Calu3 (cell line): ENCODE measurements at regions not wholly inside any gene's neighbourhood (a gene's known extent, or its start where the extent isn't known, plus 50 kb on each side); places are given as distances from the start of the nearest gene placed in this dataset.

ENCODE experiments used
- BruUV-seq: library from RNA; stranded (reverse); fragments of 400-500 nt; replicated peaks from 2 replicates; lab custom pipeline; 2021; lab: Mats Ljungman, UMichigan
- CTCF ChIA-PET: fragments of 300-600 bp; sonication (Branson Sonifier 250); formaldehyde crosslinking; loops from one replicate; lab custom pipeline; 2022; ENCODE audit warnings: antibody characterized with exemption; lab: Charles Lee
- DNase-seq: peaks from one replicate; pipeline ENCODE4 v3.0.0; 2022
- H3K27ac Mint-ChIP-seq: one replicate; pipeline ENCODE4 v1.8.0; 2022; ENCODE audit warnings: mixed read lengths; ENCODE audit not compliant: unreplicated experiment
- H3K27me3 Mint-ChIP-seq: one replicate; pipeline ENCODE4 v1.8.0; 2022; ENCODE audit warnings: mixed read lengths; ENCODE audit not compliant: unreplicated experiment
- H3K36me3 Mint-ChIP-seq: one replicate; pipeline ENCODE4 v1.8.0; 2022; ENCODE audit warnings: mild to moderate bottlenecking, moderate library complexity, mixed read lengths; ENCODE audit not compliant: insufficient read depth, unreplicated experiment
- H3K4me1 Mint-ChIP-seq: one replicate; pipeline ENCODE4 v1.8.0; 2022; ENCODE audit warnings: mild to moderate bottlenecking, low read depth, mixed read lengths; ENCODE audit not compliant: unreplicated experiment
- H3K4me3 Mint-ChIP-seq: one replicate; pipeline ENCODE4 v1.8.0; 2022; ENCODE audit warnings: mild to moderate bottlenecking, low read depth, moderate library complexity, mixed read lengths; ENCODE audit not compliant: unreplicated experiment
- H3K9me3 Mint-ChIP-seq: one replicate; pipeline ENCODE4 v1.8.0; 2022; ENCODE audit warnings: low read depth, mixed read lengths; ENCODE audit not compliant: unreplicated experiment
- intact Hi-C: fragments of 100-400 bp; cut with micrococcal nuclease; formaldehyde crosslinking; loops from one replicate; pipeline ENCODE4 v1.10.0; 2022; ENCODE audit not compliant: unreplicated experiment
- TF ChIP-seq, protein P1 (sequence below): fragments of 200-600 bp; IDR thresholded peaks from one replicate; pipeline ENCODE4 v1.8.0; 2022; ENCODE audit warnings: antibody characterized with exemption; ENCODE audit not compliant: unreplicated experiment

GRCh38 chr21:20004367-20004766 is 993.8 kb upstream of the NCAM2 start:
- H3K27ac Mint-ChIP-seq, result no peak overlapping the region

GRCh38 chr21:20010691-20011200 is 987.5 kb upstream of the NCAM2 start:
- no peaks in the 10 kb centered on the region for H3K4me1 Mint-ChIP-seq
- H3K36me3 Mint-ChIP-seq, result no peaks in the 10 kb centered on the region
- no peak overlapping the region for H3K27ac Mint-ChIP-seq
- intact Hi-C loops, result no loop called here
- BruUV-seq, result no TSS peak
- H3K27me3 Mint-ChIP-seq, result no peaks in the 10 kb centered on the region
- H3K9me3 Mint-ChIP-seq, result peaks cover 11% of the 10 kb centered on the region
- CTCF ChIA-PET, result no interaction called here
- H3K4me3 Mint-ChIP-seq, result no peak overlapping the region
- no peak for DNase-seq
- TF ChIP-seq, protein P1, sequence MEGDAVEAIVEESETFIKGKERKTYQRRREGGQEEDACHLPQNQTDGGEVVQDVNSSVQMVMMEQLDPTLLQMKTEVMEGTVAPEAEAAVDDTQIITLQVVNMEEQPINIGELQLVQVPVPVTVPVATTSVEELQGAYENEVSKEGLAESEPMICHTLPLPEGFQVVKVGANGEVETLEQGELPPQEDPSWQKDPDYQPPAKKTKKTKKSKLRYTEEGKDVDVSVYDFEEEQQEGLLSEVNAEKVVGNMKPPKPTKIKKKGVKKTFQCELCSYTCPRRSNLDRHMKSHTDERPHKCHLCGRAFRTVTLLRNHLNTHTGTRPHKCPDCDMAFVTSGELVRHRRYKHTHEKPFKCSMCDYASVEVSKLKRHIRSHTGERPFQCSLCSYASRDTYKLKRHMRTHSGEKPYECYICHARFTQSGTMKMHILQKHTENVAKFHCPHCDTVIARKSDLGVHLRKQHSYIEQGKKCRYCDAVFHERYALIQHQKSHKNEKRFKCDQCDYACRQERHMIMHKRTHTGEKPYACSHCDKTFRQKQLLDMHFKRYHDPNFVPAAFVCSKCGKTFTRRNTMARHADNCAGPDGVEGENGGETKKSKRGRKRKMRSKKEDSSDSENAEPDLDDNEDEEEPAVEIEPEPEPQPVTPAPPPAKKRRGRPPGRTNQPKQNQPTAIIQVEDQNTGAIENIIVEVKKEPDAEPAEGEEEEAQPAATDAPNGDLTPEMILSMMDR, result no peak

More at GRCh38 chr21:20004367-20004766, 993.8 kb upstream of the NCAM2 start:
- DNase-seq, result no peak
- Mint-ChIP-seq H3K36me3 (no peaks in the 10 kb centered on the region), H3K4me1 (no peaks in the 10 kb centered on the region), H3K9me3 (peaks cover 5% of the 10 kb centered on the region), H3K27me3 (no peaks in the 10 kb centered on the region), H3K4me3 (no peak overlapping the region)
- intact Hi-C loops, result no loop called here
- TF ChIP-seq, protein P1, result no peak
- BruUV-seq, result no TSS peak
- CTCF ChIA-PET, result no interaction called here

GRCh38 chr21:20013851-20014250 is 984.4 kb upstream of the NCAM2 start:
- no peaks in the 10 kb centered on the region for H3K4me1 Mint-ChIP-seq
- TF ChIP-seq, protein P1, result no peak
- H3K4me3 Mint-ChIP-seq, result no peak overlapping the region
- intact Hi-C loops, result no loop called here
- H3K27ac Mint-ChIP-seq, result no peak overlapping the region
- no peaks in the 10 kb centered on the region for H3K27me3 Mint-ChIP-seq
- H3K9me3 Mint-ChIP-seq, result peaks cover 7% of the 10 kb centered on the region
- H3K36me3 Mint-ChIP-seq, result no peaks in the 10 kb centered on the region
- CTCF ChIA-PET, result no interaction called here
- DNase-seq, result no peak
- BruUV-seq, result no TSS peak

DNA sequence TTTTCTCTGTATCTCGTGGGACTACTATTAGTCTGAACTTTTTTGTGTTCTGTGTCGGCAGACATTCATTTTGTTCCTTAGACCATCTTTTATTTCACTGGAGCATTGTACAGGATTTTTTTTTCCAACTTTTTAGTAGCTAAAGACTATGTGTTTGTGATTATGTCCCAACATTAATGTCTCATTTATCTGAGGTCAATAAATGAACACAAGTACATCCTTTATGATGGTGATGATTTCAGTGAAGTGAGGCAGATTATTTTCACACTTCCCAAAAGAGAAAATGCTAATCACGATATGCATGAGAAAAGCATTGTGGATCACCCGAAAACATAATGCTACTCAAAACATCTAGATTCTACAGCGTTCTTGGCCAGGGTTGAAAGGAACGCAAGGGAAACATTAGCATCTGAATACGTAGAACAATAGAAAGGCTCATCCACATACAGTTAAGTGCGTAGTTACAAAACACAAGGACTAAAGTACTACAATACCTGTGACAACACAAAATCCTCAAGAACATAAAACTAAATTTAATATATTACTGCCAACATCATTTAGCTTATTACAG is 981.7 kb upstream of the NCAM2 start:
- no peaks in the 10 kb centered on the region for H3K36me3 Mint-ChIP-seq
- no peak overlapping the region for H3K27ac Mint-ChIP-seq
- DNase-seq, result no peak
- H3K4me1 Mint-ChIP-seq, result no peaks in the 10 kb centered on the region
- BruUV-seq, result no TSS peak
- no peak overlapping the region for H3K4me3 Mint-ChIP-seq
- peaks cover 2% of the 10 kb centered on the region for H3K9me3 Mint-ChIP-seq
- TF ChIP-seq, protein P1, result no peak
- no peaks in the 10 kb centered on the region for H3K27me3 Mint-ChIP-seq
- intact Hi-C loops, result no loop called here
- CTCF ChIA-PET, result no interaction called here
